DOHH2 (cell line): ENCODE measurements at regions not wholly inside any gene's neighbourhood (a gene's known extent, or its start where the extent isn't known, plus 50 kb on each side); places are given as distances from the start of the nearest gene placed in this dataset.
"Not testable (repeated sequence)": the region's sequence is repeated elsewhere in the genome, so short reads cannot be mapped to it uniquely, and the experiment has no call there.

ENCODE experiments used
- CTCF ChIP-seq: fragments of 200-600 bp; sonication (generic); IDR thresholded peaks from one replicate; pipeline ENCODE4 v1.5.1; 2014; ENCODE audit warnings: antibody characterized with exemption, mild to moderate bottlenecking, low read depth, low read length; ENCODE audit not compliant: poor library complexity, severe bottlenecking
- EZH2phosphoT487 ChIP-seq: fragments of 200-600 bp; sonication (generic); IDR thresholded peaks from 2 replicates; pipeline ENCODE4 v1.6.1; 2017; ENCODE audit warnings: borderline replicate concordance, mild to moderate bottlenecking, antibody characterized with exemption, low read length, moderate library complexity, mixed read lengths

GRCh38 chr2:194504876-194505275 lies 1152.2 kb upstream of the SLC39A10 start:
- TF ChIP-seq CTCF, EZH2phosphoT487: not testable (repeated sequence)
